GM06990 (cell line): ENCODE measurements at regions not wholly inside any gene's neighbourhood (a gene's known extent, or its start where the extent isn't known, plus 50 kb on each side); places are given as distances from the start of the nearest gene placed in this dataset.

ENCODE experiments used
- DNase-seq: peaks from one replicate; pipeline ENCODE4 v3.0.0-alpha.2; 2011; ENCODE audit not compliant: insufficient read length; ENCODE audit errors: extremely low read depth
- H3K27me3 ChIP-seq: replicated peaks from 2 replicates; pipeline ENCODE4 v1.6.0; 2011; ENCODE audit warnings: low read length; ENCODE audit not compliant: control insufficient read depth, insufficient read depth
- H3K36me3 ChIP-seq: 2 replicates; pipeline ENCODE4 v1.5.1; 2011; ENCODE audit warnings: low read length; ENCODE audit not compliant: control insufficient read depth, insufficient read depth
- H3K4me3 ChIP-seq: replicated peaks from 2 replicates; pipeline ENCODE4 v1.5.1; 2011; ENCODE audit warnings: low read depth, mild to moderate bottlenecking, control low read depth, low read length
- CTCF ChIP-seq: IDR thresholded peaks from 2 replicates; pipeline ENCODE4 v1.5.1; 2011; ENCODE audit warnings: low read length, control low read depth, mild to moderate bottlenecking, inconsistent platforms; ENCODE audit not compliant: insufficient read depth, poor library complexity, severe bottlenecking

GRCh38 chr12:115078334-115078733, 394.4 kb upstream of the TBX3 start:
- no peaks in the 10 kb centered on the region for H3K27me3 ChIP-seq
- H3K4me3 ChIP-seq: no peak overlapping the region
- no peaks in the 10 kb centered on the region for H3K36me3 ChIP-seq
- DNase-seq: no peak
- TF ChIP-seq CTCF: no peak

DNA sequence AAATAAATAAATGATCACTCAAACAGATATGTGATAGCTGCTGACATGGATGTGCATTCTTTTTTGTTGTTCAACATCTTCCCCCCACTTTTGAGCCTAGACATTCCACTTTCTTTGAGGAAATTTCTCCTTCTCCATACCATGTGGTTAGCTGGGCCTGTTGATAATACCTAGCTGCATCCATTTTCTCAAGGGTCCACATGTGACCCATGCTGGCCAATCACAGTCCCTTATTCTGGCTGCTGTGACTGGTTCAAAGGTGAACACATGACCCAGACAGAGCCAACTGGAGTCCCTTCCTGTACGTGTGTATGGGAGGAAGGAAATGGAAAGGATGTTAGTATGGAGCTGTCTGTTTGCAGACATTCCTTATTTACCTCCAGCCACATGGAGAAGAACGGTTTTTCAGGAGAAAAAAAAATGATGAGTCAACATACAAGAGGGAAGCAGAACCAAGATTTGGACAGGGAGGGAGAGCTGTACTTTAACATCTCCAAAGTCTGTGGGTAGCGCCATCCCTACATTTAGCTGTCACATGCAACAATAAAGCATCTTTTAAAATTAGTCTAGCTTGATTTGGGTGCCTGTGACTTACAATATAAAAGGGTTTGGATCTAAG, 391.7 kb upstream of the TBX3 start:
- Histone ChIP-seq H3K4me3 (no peak overlapping the region), H3K27me3 (no peaks in the 10 kb centered on the region), H3K36me3 (no peaks in the 10 kb centered on the region)
- DNase-seq: no peak
- no peak for TF ChIP-seq CTCF

DNA sequence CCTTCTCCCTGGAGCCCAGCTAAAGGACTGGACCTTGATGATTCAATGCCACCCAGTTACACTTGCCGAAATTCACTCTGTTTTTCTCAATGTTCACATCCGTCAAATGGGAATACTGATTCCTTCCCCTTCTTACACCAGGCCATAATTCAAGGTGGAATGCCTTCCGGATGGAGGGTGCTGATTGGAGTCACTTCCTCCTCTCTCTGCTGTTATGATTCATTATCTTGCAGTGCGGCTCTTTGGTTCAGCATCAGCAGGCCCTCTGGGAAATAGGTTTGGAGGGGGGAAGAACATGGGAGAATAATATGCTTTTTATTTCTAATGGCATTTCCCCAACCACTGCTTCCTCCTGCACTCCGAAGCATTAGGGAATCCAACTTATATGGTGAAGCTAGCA, 390.6 kb upstream of the TBX3 start:
- H3K4me3 ChIP-seq: no peak overlapping the region
- H3K36me3 ChIP-seq: no peaks in the 10 kb centered on the region
- no peaks in the 10 kb centered on the region for H3K27me3 ChIP-seq
- no peak for DNase-seq
- TF ChIP-seq CTCF: no peak

DNA sequence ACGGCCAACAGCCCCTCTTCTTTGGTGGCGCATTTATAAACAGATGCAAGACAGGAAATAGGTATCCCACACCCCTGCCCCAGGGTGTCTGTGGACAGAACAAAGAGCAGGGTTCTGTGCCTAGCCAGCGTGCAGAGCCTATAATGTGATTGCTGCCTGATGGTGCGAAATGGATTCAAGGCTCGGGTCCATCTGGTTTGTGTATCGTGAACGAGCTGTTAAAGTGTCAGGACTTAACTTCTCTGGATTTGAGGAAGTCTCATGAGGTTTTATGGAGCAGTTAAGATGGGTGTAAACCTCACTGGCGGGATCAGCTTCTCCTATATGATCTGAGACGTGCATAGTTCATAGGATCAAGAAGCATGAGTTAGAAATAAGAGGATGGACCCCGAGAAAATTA, 388.7 kb upstream of the TBX3 start:
- Histone ChIP-seq H3K4me3 (no peak overlapping the region), H3K27me3 (no peaks in the 10 kb centered on the region), H3K36me3 (no peaks in the 10 kb centered on the region)
- no peak for DNase-seq
- no peak for TF ChIP-seq CTCF

DNA sequence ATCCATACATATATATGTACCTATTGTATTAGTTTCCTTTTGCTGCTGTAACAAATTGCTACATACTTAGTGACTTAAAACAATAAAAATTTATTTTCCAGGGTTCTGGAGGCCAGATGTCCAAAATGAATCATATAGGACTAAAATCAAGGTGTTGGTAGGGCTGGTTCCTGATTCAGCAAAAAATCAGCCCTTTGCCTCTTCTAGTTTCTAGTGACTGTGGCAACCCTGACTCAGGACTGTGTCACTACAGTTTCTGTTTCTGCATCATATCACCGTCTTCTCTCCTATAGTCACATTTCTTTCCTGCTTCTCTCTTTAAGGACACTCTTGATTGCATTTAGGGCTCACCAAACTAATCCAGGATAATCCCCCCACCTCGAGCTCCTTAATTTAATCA, 386.3 kb upstream of the TBX3 start:
- no peaks in the 10 kb centered on the region for H3K36me3 ChIP-seq
- no peaks in the 10 kb centered on the region for H3K27me3 ChIP-seq
- no peak for DNase-seq
- no peak for TF ChIP-seq CTCF
- H3K4me3 ChIP-seq: no peak overlapping the region

- H3K27me3 ChIP-seq: no peaks in the 10 kb centered on the region
- no peaks in the 10 kb centered on the region for H3K36me3 ChIP-seq
- no peak for TF ChIP-seq CTCF
- DNase-seq: no peak
- no peak overlapping the region for H3K4me3 ChIP-seq
These were observed 380.3 kb upstream of the TBX3 start for GRCh38 chr12:115064296-115064695.
